ENCODE measurements at regions not wholly inside any gene's neighbourhood (a gene's known extent, or its start where the extent isn't known, plus 50 kb on each side); places are given as distances from the start of the nearest gene placed in this dataset.

DNA sequence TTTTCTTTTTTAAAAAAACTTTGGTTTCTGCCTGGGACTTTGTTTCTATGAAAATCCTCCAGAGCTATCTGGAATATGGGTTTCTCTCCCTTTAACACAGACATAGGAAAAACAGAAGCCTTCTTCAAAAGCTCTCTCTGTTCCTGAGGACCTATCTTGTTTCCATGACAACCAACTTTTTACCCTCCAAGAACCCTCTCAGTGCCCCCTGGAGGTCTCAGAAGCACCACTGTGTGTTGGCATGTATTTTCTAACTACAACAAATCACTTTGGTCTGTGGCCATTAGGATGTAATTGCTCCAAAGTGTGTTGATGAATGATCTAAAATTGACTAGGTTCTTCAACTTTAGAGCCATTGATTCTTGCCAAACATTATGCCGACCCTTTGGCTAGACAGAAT lies 1331.6 kb downstream of the ADGRL3 start:
- no peak for TF ChIP-seq EZH2 (IDR thresholded peaks at IDR 0.05; ENCODE audit: low read depth, unreplicated experiment)
- TF ChIP-seq, protein P1, sequence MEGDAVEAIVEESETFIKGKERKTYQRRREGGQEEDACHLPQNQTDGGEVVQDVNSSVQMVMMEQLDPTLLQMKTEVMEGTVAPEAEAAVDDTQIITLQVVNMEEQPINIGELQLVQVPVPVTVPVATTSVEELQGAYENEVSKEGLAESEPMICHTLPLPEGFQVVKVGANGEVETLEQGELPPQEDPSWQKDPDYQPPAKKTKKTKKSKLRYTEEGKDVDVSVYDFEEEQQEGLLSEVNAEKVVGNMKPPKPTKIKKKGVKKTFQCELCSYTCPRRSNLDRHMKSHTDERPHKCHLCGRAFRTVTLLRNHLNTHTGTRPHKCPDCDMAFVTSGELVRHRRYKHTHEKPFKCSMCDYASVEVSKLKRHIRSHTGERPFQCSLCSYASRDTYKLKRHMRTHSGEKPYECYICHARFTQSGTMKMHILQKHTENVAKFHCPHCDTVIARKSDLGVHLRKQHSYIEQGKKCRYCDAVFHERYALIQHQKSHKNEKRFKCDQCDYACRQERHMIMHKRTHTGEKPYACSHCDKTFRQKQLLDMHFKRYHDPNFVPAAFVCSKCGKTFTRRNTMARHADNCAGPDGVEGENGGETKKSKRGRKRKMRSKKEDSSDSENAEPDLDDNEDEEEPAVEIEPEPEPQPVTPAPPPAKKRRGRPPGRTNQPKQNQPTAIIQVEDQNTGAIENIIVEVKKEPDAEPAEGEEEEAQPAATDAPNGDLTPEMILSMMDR (conservative IDR thresholded peaks at IDR 0.05; ENCODE audit: low read depth in 2 of 2) = peak; percentile 47 to 49
- no peak for TF ChIP-seq POLR2AphosphoS5 (IDR thresholded peaks at IDR 0.05; ENCODE audit: low read depth)
- no peak for TF ChIP-seq JUNB (IDR thresholded peaks at IDR 0.05; ENCODE audit: unreplicated experiment)
- no peak for TF ChIP-seq CREB1 (CRISPR knock-in tag; IDR thresholded peaks at IDR 0.05; ENCODE audit: low read depth)
- TF ChIP-seq, protein P2, sequence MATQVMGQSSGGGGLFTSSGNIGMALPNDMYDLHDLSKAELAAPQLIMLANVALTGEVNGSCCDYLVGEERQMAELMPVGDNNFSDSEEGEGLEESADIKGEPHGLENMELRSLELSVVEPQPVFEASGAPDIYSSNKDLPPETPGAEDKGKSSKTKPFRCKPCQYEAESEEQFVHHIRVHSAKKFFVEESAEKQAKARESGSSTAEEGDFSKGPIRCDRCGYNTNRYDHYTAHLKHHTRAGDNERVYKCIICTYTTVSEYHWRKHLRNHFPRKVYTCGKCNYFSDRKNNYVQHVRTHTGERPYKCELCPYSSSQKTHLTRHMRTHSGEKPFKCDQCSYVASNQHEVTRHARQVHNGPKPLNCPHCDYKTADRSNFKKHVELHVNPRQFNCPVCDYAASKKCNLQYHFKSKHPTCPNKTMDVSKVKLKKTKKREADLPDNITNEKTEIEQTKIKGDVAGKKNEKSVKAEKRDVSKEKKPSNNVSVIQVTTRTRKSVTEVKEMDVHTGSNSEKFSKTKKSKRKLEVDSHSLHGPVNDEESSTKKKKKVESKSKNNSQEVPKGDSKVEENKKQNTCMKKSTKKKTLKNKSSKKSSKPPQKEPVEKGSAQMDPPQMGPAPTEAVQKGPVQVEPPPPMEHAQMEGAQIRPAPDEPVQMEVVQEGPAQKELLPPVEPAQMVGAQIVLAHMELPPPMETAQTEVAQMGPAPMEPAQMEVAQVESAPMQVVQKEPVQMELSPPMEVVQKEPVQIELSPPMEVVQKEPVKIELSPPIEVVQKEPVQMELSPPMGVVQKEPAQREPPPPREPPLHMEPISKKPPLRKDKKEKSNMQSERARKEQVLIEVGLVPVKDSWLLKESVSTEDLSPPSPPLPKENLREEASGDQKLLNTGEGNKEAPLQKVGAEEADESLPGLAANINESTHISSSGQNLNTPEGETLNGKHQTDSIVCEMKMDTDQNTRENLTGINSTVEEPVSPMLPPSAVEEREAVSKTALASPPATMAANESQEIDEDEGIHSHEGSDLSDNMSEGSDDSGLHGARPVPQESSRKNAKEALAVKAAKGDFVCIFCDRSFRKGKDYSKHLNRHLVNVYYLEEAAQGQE (IDR thresholded peaks at IDR 0.05; ENCODE audit: unreplicated experiment) = no peak
- no peak for TF ChIP-seq NANOG (IDR thresholded peaks at IDR 0.05; ENCODE audit: borderline replicate concordance)
- TF ChIP-seq EZH2phosphoT487 (IDR thresholded peaks at IDR 0.05; ENCODE audit: unreplicated experiment) = no peak
- TF ChIP-seq, protein P3, sequence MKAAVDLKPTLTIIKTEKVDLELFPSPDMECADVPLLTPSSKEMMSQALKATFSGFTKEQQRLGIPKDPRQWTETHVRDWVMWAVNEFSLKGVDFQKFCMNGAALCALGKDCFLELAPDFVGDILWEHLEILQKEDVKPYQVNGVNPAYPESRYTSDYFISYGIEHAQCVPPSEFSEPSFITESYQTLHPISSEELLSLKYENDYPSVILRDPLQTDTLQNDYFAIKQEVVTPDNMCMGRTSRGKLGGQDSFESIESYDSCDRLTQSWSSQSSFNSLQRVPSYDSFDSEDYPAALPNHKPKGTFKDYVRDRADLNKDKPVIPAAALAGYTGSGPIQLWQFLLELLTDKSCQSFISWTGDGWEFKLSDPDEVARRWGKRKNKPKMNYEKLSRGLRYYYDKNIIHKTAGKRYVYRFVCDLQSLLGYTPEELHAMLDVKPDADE (IDR thresholded peaks at IDR 0.05) = no peak
- TF ChIP-seq STAT1 (IDR thresholded peaks at IDR 0.05; ENCODE audit: unreplicated experiment) = no peak
- TF ChIP-seq, protein P4, sequence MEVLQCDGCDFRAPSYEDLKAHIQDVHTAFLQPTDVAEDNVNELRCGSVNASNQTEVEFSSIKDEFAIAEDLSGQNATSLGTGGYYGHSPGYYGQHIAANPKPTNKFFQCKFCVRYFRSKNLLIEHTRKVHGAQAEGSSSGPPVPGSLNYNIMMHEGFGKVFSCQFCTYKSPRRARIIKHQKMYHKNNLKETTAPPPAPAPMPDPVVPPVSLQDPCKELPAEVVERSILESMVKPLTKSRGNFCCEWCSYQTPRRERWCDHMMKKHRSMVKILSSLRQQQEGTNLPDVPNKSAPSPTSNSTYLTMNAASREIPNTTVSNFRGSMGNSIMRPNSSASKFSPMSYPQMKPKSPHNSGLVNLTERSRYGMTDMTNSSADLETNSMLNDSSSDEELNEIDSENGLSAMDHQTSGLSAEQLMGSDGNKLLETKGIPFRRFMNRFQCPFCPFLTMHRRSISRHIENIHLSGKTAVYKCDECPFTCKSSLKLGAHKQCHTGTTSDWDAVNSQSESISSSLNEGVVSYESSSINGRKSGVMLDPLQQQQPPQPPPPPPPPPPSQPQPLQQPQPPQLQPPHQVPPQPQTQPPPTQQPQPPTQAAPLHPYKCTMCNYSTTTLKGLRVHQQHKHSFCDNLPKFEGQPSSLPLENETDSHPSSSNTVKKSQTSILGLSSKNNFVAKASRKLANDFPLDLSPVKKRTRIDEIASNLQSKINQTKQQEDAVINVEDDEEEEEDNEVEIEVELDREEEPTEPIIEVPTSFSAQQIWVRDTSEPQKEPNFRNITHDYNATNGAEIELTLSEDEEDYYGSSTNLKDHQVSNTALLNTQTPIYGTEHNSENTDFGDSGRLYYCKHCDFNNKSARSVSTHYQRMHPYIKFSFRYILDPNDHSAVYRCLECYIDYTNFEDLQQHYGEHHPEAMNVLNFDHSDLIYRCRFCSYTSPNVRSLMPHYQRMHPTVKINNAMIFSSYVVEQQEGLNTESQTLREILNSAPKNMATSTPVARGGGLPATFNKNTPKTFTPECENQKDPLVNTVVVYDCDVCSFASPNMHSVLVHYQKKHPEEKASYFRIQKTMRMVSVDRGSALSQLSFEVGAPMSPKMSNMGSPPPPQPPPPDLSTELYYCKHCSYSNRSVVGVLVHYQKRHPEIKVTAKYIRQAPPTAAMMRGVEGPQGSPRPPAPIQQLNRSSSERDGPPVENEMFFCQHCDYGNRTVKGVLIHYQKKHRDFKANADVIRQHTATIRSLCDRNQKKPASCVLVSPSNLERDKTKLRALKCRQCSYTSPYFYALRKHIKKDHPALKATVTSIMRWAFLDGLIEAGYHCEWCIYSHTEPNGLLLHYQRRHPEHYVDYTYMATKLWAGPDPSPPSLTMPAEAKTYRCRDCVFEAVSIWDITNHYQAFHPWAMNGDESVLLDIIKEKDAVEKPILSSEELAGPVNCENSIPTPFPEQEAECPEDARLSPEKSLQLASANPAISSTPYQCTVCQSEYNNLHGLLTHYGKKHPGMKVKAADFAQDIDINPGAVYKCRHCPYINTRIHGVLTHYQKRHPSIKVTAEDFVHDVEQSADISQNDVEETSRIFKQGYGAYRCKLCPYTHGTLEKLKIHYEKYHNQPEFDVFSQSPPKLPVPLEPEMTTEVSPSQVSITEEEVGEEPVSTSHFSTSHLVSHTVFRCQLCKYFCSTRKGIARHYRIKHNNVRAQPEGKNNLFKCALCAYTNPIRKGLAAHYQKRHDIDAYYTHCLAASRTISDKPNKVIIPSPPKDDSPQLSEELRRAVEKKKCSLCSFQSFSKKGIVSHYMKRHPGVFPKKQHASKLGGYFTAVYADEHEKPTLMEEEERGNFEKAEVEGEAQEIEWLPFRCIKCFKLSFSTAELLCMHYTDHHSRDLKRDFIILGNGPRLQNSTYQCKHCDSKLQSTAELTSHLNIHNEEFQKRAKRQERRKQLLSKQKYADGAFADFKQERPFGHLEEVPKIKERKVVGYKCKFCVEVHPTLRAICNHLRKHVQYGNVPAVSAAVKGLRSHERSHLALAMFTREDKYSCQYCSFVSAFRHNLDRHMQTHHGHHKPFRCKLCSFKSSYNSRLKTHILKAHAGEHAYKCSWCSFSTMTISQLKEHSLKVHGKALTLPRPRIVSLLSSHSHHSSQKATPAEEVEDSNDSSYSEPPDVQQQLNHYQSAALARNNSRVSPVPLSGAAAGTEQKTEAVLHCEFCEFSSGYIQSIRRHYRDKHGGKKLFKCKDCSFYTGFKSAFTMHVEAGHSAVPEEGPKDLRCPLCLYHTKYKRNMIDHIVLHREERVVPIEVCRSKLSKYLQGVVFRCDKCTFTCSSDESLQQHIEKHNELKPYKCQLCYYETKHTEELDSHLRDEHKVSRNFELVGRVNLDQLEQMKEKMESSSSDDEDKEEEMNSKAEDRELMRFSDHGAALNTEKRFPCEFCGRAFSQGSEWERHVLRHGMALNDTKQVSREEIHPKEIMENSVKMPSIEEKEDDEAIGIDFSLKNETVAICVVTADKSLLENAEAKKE (CRISPR knock-in tag; IDR thresholded peaks at IDR 0.05) = no peak
- TF ChIP-seq ZNF331 (CRISPR knock-in tag; IDR thresholded peaks at IDR 0.05; ENCODE audit: low read depth) = no peak
